NCI-H146 (cell line): ENCODE measurements at regions not wholly inside any gene's neighbourhood (a gene's known extent, or its start where the extent isn't known, plus 50 kb on each side); places are given as distances from the start of the nearest gene placed in this dataset.

Source experiments
- DNase-seq: peaks from one replicate; lab custom pipeline; 2025; lab: John Stamatoyannopoulos, UW

DNA sequence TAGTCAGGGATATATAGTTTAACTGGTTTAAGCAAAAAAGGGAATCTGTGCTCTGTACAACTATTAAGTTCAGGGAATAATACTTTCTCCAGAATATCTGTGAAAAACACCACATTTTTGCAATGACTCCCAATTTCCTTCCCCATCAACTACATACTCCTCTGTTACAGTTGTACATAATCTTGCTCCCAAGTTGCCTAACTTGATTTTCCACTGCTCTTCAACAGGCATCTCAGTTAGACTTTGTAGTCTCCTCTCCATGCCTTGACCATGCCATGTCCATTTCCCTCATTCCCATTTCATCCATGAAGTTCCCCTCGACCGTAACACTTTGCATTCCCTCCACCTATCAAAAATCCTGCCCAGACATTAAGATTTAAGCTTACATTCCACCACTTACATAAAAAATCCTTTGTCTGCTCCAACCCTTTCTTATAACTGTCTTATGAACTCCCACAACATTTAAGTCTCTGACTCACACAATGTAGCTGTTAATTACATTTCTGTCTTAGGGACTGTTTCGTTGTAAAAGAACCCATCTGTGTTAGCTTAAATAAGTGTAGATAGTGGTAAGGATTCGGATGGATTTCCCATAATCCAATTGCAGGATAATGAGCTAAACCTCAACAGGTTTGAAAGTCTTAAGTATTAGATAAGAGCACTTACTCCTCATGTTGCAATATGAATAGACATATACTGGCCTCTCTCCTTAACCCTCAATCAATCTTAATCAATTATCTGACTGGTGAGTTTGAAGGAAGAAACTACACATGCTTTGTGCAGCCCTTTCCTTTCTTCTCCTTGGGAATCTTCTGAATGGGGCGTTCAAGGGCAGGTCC is 156.5 kb downstream of the PAWR start:
- DNase-seq: no peak

DNA sequence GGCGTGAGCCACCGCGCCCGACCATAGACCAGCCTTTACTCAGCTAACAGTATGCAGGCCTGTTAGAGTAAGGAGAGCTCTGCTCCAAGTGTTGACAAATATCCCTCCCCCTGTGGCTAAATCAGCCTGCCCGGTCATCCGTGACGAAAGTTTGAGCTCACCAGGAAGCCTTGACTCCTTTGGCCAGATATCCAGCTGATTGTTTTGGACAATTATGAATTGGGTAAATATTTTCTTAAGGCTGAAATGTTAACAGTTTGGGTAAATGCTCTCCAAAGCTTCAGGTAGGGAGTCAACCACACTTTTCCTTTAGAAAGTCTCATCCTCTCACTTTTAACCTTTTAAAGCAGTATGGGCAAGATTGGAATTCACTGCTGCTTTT is 157.9 kb downstream of the PAWR start:
- DNase-seq: peak; percentile 68

DNA sequence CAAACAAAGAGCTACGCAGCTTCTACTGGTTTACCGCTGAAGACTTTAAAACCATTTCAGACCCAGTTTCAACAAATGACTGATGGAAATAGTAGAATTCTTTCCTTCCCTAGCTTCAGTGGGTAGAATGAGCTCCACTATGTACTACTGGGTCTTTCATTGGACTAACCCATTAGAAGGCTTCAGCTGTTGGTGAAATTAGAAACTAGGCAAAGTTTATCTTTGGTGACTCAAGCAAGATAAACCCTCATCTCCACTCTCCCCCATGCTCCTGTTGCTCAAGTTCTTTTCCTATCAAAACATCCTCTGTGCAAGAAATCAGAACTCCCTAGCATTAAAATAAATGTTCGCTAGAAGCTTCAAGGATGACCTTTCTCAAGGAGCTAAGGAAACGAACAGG is 159.2 kb downstream of the PAWR start:
- no peak for DNase-seq

DNA sequence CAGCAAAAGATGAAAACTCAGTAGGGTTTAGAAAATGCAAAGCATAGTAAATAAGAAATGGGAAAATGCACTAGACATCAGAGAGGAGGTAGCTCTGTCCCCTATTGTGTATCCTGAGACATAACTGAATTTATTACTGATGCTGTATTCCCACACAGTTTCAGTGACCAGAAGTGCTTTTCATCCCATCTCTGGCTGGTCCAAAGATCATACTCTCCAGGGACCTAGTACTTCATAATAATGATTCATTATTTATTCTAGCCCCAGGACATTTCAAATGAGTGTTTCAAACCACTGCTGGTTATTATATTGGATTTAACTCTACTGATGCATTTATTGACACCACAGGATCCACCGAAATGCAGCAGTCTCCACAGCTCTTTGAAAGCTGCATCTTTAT is 163.3 kb downstream of the PAWR start:
- peak; percentile 87 for DNase-seq

DNA sequence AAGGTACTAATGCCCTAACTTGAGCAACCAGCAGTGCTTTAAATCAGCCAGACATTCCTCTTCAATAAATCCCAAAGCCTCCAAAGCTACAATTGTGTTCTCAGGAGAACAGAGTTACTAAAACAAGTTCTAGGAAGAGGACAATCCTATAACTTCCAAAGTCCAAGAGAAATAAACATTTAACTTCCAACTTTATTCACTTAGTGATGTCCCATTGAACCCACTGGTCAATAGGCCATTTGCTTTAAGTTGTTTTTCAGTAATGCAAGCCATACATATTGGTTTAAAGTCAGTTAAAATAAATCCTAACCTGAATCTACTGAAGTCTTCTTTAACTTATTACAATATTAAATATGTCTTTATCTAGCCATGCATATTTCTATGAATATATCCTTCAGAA is 165.4 kb downstream of the PAWR start:
- no peak for DNase-seq

DNA sequence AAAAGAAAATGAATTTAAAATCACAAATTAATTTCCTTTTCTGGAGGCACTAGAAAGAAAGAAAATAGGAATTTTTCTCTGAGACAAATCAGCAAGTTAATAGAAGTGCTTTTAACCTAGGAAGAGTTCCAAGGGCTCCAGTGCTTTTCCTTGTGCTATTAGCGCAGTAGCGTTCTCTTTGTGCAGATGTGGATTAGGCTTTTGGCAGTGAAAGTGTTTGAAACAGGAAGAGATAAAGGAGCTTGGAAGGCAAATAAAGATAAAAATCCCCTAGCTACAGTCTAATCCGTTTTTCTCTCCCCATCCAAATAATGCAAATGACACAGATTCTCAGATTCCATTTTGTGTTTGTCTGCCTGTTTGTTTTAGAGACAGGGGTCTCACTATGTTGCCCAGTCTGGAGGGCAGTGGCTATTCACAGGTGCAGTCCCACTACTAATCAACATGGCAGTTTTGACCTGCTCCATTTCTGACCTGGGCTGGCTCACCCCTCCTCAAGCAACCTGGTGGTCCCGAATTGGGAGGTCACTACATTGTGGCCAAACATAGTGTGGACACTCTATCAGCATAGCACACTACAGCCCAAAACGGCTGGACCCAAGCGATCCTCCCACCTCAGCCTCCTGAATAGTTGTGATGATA is 166.1 kb downstream of the PAWR start:
- DNase-seq: no peak

DNA sequence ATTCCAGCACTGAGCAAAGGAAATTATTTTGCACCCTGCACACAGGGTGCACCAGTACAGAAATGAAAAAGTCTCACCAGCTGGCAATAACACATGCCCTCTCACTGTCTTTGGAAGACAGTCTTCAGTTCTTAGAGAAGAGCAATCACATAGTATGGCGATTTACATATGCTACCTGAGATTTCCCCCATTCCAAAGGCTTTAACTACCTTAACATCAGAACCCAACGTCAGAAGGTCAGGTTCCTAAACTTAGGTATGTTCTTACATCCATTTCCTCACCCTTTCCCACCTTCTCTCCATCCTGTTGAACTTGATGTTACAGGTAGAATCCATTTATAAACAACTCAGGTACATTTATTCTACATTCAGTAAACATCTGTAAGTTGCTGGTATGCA is 167.8 kb downstream of the PAWR start:
- DNase-seq: no peak

DNA sequence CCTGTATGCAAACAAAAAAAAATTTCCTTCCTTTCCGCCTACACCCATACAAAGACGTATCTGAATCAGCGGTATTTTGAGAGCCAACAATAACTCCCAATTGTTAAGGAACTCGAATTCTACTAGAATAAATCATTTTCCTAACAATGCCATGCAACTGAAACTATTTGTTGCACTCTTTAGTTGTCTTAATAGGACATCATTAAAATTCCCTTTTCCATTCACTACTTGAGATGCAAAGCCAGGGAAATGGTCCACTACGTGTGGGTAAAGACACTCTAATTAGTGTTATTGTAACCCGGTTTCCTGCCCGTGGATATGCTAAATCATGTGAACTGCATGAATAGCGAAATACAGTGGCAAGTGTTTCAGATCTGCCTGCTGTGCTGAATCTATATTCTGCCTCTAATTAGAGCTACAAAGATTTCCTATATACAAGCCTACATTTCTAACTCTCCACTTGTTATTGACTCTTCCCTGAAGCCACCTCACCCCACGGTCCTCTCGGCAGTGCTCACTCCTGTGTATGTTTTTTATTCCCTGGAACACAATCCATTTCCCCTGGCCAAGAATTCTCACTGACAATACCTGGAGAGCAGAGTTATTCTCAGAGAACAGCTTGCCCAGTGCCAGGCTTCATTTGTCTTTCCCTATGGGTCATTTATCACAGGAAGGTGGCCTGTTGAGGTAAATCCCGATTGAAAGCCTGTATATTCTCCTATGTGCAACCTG is 168.3 kb downstream of the PAWR start:
- DNase-seq: peak; percentile 53

DNA sequence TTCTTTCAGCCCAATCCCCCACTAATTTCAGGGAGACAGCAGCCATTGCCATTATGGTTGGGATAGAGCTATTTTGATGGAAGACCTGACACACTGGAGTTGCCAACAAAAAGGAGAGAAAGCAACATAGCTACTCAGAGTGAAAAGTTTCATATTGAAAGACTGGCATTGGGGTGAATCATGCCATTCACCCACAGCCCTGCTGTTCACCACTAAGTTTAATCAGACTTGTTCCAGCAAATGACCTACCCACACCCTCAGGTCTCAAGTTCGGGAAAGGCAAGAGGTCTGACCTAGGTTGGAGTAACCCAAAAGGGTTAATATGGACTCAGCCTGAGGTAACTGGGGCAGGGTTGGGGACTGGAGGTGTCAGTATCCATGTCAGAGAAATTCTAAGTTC is 169.2 kb downstream of the PAWR start:
- DNase-seq: no peak

DNA sequence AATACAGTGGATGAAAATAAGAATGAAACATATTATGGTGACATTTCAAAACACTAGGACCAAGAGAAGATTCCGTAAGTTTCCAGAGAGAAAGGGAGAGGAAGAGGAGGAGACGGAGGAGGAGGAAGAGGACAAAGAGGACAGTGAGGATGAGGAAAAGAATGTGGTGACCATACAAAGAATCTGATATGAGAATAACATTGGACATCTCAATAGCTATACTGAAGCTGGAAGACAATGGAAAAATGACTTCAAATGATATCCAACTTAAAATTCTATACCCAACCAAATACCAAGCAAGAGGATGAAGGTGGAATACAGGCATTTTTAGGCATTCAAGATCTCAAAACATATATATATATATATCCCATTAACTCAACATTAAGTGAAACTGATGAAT is 173.4 kb downstream of the PAWR start:
- no peak for DNase-seq

DNA sequence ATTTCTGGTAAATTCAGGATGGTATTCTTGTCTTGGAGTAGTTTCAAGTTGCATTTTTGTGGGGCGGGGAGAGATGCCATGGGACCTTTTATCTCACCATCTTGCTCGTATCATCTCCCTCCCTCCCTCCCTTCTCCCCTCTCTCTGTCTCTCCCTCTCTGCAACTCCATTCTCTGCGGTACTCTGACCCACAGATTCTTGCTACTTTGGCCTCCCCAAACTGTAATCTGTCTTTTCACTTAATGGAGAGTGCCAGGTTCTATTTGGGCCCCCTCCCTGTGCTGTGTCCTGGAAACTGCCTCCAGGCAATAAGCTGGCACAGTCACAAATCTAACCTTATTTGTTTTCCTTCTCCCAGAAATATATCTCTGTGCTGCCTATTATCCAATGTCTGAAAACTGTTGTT is 175.2 kb downstream of the PAWR start:
- no peak for DNase-seq

DNA sequence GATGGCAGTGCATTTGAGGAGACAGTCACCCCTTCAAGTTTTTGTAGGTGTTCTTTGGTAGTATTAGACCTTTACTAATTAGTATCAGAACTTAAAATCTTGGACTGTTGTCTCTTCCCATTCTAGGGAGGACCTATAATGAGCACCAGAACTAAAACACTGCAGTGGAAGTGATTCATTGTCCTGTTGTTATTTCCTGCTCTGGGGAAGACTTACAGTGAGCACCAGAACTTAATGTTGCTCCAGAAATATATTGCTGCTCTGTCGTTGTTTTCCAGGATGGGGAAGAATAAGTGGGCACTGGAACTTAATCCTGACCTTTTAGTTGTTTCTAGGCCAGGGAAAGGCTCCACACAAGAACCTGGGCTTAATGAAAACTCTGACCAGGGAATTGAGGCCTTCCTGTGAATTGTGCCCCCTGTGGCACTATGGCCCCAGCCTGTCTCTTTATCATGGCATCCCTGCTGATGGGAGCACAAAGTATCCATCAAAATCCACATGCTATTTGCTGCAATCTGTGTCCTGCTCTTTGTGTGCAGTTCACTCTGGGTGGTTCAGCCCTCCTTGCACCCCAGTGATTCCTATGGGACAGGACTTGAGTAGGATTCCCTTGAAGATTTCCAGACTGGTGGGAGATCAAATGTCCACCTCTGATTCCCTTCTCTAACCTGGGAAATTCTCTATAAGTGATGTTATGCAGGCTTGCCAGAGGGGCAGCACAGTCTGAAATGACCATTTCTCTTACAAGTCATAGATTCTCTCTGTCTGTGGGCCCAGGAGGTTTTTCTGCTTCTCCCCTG is 175.8 kb downstream of the PAWR start:
- DNase-seq: no peak

DNA sequence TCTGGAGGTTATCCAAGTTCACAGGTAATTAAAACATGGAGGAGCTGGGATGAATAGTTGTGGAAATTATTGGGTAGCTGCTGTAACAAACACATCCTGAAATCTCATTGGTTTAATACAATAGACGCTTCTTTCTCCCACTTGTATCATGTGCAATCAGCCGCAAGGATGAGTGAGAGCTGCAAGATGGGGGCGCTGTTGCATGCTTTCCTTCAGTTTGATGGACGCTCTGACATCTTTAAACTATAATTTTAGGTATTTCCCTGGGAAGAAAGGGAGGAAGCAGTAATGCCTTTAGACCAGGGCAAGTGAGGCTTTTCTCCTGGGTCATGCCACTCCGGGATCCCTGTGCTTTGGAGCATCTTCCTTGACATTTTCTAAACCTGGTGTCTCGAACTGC is 178.7 kb downstream of the PAWR start:
- no peak for DNase-seq

DNA sequence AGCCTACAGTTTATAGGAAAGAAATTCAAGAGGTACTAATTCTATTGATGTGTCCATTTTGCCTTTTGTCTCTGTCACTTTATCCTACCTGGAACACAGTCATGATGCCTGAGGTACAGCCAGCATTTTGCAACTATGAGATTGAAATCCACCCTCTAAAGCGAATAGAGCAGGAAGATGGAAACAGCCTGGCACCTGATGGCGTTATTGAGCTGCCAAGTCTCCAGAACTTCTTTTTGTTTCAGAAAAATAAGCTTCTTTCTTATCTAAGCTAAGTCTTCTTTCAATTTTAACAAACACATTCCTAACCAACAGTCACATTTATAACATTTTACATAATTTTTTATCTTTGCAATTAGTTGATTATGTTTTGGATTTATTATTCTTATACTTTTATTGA is 182.1 kb downstream of the PAWR start:
- no peak for DNase-seq
